KOPT-K1 (cell line): ENCODE measurements at regions not wholly inside any gene's neighbourhood (a gene's known extent, or its start where the extent isn't known, plus 50 kb on each side); places are given as distances from the start of the nearest gene placed in this dataset.

Experiments used
- H3K27ac ChIP-seq: fragments of 200-600 bp; sonication (generic); 2 replicates; pipeline ENCODE4 v1.5.1; 2016; ENCODE audit warnings: antibody characterized with exemption, mild to moderate bottlenecking, low read depth, low read length; ENCODE audit not compliant: poor library complexity, severe bottlenecking
- H3K36me3 ChIP-seq: fragments of 200-600 bp; sonication (generic); 2 replicates; pipeline ENCODE4 v1.5.1; 2017; ENCODE audit warnings: antibody characterized with exemption, mild to moderate bottlenecking, low read length, moderate library complexity; ENCODE audit not compliant: insufficient read depth
- H3K9me3 ChIP-seq: fragments of 200-600 bp; sonication (generic); 2 replicates; pipeline ENCODE4 v1.5.1; 2017; ENCODE audit warnings: antibody characterized with exemption, low read length, mild to moderate bottlenecking; ENCODE audit not compliant: insufficient read depth, poor library complexity, severe bottlenecking

DNA sequence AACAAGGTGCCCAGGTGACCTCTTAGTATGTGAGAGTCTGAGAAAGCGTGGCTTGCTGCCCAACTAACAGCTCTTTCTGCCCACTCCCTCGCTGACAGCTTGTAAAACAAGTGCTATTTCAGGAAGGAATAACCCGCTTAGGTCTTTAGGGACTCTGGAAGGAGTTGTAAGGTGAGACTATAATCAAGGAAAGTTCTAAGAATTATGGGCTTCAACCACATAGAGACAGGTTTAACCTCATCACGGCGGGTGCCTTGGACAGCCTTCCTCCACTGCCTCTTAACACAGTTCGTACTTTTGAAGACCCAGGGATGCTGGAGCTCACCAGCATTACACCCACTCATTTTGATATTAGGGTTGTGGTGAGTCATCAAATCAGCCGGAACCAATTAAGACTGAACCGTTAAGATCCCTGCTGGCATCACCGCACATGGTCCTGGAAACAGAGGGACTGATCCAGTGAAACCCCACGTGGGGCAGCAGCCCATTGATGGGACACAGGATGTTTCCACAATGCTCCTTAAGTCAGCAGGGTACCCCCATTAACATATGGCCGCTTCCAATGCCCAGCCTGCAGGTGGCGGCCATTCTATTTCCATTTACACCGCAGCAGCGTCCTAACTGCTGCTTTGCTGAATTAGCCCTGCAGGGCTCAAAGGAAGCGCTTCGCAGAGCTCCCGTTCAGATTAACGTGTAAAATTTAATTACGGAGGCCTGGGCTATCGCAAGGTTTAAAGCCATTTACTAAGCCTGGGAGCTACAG is 176.6 kb upstream of the SDK2 start:
- no peak overlapping the region for H3K27ac ChIP-seq

GRCh38 chr17:73821665-73822064 is 177.4 kb upstream of the SDK2 start:
- Histone ChIP-seq H3K27ac (no peak overlapping the region), H3K36me3 (no peaks in the 10 kb centered on the region), H3K9me3 (peaks cover 36% of the 10 kb centered on the region)

More for the DNA sequence above, 176.6 kb upstream of the SDK2 start:
- Histone ChIP-seq H3K9me3 (peaks cover 36% of the 10 kb centered on the region), H3K36me3 (no peaks in the 10 kb centered on the region)

DNA sequence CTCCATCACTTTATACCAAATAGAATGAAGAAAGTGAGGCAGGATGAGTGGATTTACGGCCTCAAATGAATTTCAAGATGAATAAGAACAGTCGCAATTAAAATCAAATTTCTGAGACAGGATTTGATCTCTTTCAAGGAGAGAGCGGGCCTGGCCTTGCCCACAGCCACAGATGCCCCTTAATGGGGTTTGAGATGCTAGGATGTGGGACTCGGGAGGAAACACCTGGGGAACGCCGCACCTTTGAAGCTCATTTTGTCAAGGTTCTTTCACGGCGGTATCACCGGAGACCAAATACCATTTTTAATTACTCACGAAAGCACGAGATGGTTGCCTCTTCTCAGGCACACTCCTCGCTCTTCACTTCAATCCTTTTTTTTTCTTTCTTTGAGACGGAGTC is 178.1 kb upstream of the SDK2 start:
- peaks cover 36% of the 10 kb centered on the region for H3K9me3 ChIP-seq
- H3K27ac ChIP-seq: no peak overlapping the region
- no peaks in the 10 kb centered on the region for H3K36me3 ChIP-seq

- Histone ChIP-seq H3K27ac (no peak overlapping the region), H3K36me3 (no peaks in the 10 kb centered on the region), H3K9me3 (peaks cover 25% of the 10 kb centered on the region)
These were observed 179.4 kb upstream of the SDK2 start for GRCh38 chr17:73823684-73824083.

- no peaks in the 10 kb centered on the region for H3K36me3 ChIP-seq
- H3K27ac ChIP-seq: no peak overlapping the region
- H3K9me3 ChIP-seq: peaks cover 19% of the 10 kb centered on the region
These were observed 180.1 kb upstream of the SDK2 start for GRCh38 chr17:73824321-73824720.

DNA sequence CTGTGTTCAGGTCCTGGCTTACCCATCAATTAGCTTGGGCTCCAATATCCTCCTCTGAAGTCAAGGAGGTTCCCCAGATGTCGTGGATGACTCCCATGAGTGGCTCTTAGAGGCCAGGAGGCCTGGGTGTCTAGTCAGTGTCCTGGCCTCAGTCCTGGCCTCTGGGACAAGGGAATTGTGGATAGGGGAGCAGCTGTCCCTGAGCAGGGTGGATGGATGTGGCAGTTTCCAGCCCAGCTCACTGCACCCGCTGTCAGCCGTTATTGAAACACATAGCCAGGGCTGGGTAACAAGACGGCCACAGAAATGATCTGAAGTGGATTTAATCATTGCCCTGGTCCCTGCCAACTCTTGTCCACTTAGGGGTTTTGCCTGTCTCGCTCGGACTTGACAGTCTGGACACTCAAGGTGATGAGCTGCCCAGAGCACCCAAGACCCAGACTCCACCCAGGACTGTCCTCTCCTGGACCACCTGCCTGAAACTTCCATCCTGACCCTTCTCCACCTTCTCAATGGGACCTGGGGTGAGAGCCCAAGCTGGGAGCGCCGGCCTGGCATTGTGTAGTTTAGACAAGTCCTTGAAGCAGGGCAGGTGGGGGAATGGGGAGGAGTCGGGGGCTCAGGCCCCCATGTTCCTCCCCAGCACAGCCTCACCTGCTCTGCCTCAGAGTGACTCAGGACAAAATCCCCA is 182.1 kb upstream of the SDK2 start:
- no peaks in the 10 kb centered on the region for H3K9me3 ChIP-seq
- no peak overlapping the region for H3K27ac ChIP-seq
- no peaks in the 10 kb centered on the region for H3K36me3 ChIP-seq

- no peak overlapping the region for H3K27ac ChIP-seq
- H3K9me3 ChIP-seq: no peaks in the 10 kb centered on the region
- no peaks in the 10 kb centered on the region for H3K36me3 ChIP-seq
These were observed 182.6 kb upstream of the SDK2 start for GRCh38 chr17:73826872-73827228.

GRCh38 chr17:73827627-73828291 is 183.5 kb upstream of the SDK2 start:
- Histone ChIP-seq H3K27ac (no peak overlapping the region), H3K9me3 (no peaks in the 10 kb centered on the region), H3K36me3 (no peaks in the 10 kb centered on the region)

DNA sequence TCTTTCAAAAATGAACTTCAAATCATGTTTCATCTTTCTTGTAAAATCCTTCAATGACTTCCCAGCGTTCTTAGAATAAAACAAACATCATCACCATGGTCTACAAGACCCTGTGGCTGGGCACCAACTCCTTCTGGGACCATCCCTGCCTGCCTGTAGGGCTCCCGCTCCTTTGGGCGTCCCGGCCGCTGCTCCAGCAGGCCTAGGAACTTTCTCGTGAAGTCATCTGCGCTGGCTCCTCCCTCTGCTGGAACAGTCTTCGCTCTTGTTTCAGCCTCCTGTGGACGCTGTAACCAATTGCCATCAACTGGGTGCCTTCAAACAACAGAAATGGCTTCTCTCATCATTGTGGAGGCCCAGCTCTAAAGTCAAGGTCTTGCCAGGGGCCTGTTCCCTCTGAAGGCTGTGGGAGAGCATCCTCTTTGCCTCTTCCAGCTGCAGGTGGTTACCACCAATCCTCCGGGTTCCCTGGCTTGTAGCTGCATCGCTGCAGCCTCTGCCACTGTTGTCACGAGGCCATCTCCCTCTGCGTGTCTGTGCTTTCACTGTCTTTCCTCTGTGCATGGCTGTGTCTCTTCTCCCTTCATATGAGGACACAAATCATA is 185.5 kb upstream of the SDK2 start:
- H3K27ac ChIP-seq: no peak overlapping the region
- no peaks in the 10 kb centered on the region for H3K36me3 ChIP-seq
- H3K9me3 ChIP-seq: no peaks in the 10 kb centered on the region

DNA sequence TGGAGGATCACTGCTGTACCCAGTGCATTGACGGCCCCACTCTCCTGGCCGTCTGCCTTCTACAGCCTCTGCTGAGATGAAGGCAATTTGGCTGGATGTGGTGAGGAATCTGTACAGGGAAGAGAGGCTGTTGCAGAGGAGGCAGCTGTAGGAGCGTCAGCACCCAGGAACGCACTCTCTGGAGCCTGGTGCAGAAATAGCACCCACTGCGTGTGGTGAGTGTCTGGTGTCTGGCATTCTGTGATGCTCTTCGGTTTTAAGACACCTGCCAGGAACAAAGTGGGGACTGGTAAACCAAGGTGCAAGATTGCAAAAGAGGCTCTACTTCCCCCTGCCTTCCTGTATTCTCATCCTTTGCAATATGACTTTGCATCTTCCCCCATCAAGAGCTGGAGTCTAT is 187.5 kb upstream of the SDK2 start:
- H3K36me3 ChIP-seq: no peaks in the 10 kb centered on the region
- no peak overlapping the region for H3K27ac ChIP-seq
- peaks cover 10% of the 10 kb centered on the region for H3K9me3 ChIP-seq

DNA sequence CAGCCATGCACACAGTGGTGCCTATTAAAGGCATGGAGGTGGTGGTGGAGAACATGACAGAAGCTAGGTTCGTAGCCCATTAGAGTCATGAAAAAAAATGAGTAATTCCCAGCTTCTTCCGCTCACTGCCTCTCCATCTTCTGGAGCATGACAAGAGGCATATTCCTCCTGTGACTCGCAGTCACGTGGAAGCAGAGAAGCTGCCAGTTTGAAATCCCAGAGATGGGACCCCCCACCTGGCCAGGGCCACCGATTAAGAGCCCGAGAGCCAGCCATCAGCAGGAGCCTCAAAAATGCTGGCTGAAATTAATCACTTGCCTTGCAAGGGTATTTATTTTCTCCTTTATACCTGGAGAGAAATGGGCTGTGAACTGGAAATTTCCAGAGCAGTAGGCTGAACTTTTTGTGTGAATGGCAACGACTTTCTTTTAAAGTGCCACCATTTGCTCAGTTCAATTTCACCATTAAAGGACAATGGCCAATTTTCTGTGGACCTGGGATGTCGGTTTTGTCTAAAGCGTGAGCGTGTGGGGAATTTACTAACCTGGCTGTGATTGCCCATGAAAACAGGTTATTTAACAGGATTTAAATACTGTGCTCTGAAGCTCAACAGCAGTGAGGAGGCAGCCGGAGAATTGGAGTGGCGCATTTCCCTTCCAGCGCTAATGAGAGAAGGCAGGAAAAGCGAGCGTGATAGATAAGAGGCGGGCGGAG is 189.7 kb upstream of the SDK2 start:
- Histone ChIP-seq H3K36me3 (no peaks in the 10 kb centered on the region), H3K9me3 (peaks cover 20% of the 10 kb centered on the region), H3K27ac (no peak overlapping the region)

- H3K36me3 ChIP-seq: no peaks in the 10 kb centered on the region
- no peak overlapping the region for H3K27ac ChIP-seq
- H3K9me3 ChIP-seq: peaks cover 20% of the 10 kb centered on the region
These were observed 190.6 kb upstream of the SDK2 start for GRCh38 chr17:73834684-73835343.

DNA sequence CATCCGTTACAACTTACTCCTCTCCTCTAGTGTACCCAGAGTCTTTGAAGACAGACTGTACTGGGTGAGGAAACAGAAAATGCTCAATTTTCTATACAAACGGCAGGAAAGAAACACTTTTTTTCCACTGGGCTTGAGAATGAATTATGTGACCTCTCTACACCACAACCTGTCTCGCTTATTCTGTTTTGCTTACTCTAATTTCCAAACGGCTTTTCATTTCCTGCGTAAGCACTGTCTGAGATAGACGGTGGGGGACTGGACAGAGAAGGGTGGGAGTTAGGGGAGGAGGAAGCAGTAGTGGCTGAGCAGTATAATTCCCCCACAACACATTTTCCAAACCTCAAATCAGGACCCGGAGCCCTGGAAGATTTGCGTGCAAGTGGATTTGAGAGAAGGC is 191.4 kb upstream of the SDK2 start:
- H3K36me3 ChIP-seq: no peaks in the 10 kb centered on the region

DNA sequence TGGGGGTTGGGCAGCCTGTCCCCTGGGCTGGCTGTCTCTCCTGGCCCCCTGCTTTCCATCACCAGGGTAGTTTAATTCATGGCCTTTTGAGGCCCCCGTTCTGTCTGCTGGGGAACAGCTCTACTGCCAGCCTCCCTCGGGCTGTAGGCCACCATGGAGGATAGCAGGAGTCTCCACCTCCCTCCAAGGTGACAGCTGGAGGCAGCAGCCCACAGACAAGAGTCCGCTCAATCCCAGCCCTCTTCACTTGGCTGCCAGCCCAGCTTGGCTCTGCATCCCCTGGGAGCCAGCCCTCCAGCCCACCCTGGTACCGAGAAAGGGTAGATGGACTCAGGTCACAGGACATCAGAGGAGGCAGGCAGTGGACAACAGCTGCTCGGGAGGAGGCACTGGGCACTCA is 194.6 kb upstream of the SDK2 start:
- Histone ChIP-seq H3K36me3 (no peaks in the 10 kb centered on the region), H3K9me3 (peaks cover 20% of the 10 kb centered on the region), H3K27ac (no peak overlapping the region)

More for the DNA sequence above, 191.4 kb upstream of the SDK2 start:
- no peak overlapping the region for H3K27ac ChIP-seq
- H3K9me3 ChIP-seq: peaks cover 20% of the 10 kb centered on the region
